Brain microvascular endothelial cell (primary cell): ENCODE measurements at regions not wholly inside any gene's neighbourhood (a gene's known extent, or its start where the extent isn't known, plus 50 kb on each side); places are given as distances from the start of the nearest gene placed in this dataset.

ENCODE experiments used
- DNase-seq: peaks from one replicate; pipeline ENCODE4 v3.0.0-alpha.2; 2020
- H3K27ac ChIP-seq: fragments of 250-450 bp; sonication (Bioruptor Pico); 2 replicates; pipeline ENCODE4 v1.5.1; 2020; ENCODE audit warnings: mild to moderate bottlenecking, moderate library complexity
- H3K27me3 ChIP-seq: fragments of 250-450 bp; sonication (Bioruptor Pico); replicated peaks from 2 replicates; pipeline ENCODE4 v1.5.1; 2020; ENCODE audit warnings: mild to moderate bottlenecking
- H3K36me3 ChIP-seq: fragments of 250-450 bp; sonication (Bioruptor Pico); replicated peaks from 2 replicates; pipeline ENCODE4 v1.5.1; 2020; ENCODE audit warnings: mild to moderate bottlenecking
- H3K4me3 ChIP-seq: 2 replicates; pipeline ENCODE4 v1.5.1; 2011; ENCODE audit warnings: low read depth, mild to moderate bottlenecking, control low read depth, low read length, moderate library complexity
- in situ Hi-C: cut with HindIII; loops from 2 replicates; pipeline ENCODE4 v1.10.0; 2017; ENCODE audit warnings: low sequenced_read_pairs, low pct_ligation_motif_present
- TF ChIP-seq, protein P1 (sequence below): IDR thresholded peaks from 2 replicates; pipeline ENCODE4 v1.5.1; 2011; ENCODE audit warnings: low read depth, mild to moderate bottlenecking, moderate library complexity, low read length, control low read depth, inconsistent platforms; ENCODE audit errors: missing control alignments

- in situ Hi-C loops = no loop called here
- H3K27me3 ChIP-seq = no peaks in the 10 kb centered on the region
- TF ChIP-seq, protein P1, sequence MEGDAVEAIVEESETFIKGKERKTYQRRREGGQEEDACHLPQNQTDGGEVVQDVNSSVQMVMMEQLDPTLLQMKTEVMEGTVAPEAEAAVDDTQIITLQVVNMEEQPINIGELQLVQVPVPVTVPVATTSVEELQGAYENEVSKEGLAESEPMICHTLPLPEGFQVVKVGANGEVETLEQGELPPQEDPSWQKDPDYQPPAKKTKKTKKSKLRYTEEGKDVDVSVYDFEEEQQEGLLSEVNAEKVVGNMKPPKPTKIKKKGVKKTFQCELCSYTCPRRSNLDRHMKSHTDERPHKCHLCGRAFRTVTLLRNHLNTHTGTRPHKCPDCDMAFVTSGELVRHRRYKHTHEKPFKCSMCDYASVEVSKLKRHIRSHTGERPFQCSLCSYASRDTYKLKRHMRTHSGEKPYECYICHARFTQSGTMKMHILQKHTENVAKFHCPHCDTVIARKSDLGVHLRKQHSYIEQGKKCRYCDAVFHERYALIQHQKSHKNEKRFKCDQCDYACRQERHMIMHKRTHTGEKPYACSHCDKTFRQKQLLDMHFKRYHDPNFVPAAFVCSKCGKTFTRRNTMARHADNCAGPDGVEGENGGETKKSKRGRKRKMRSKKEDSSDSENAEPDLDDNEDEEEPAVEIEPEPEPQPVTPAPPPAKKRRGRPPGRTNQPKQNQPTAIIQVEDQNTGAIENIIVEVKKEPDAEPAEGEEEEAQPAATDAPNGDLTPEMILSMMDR = no peak
- H3K27ac ChIP-seq = no peak overlapping the region
- H3K4me3 ChIP-seq = no peak overlapping the region
- H3K36me3 ChIP-seq = no peaks in the 10 kb centered on the region
- no peak for DNase-seq
These were observed 62.6 kb upstream of the KLHL13 start for GRCh38 chrX:118179161-118179560.

DNA sequence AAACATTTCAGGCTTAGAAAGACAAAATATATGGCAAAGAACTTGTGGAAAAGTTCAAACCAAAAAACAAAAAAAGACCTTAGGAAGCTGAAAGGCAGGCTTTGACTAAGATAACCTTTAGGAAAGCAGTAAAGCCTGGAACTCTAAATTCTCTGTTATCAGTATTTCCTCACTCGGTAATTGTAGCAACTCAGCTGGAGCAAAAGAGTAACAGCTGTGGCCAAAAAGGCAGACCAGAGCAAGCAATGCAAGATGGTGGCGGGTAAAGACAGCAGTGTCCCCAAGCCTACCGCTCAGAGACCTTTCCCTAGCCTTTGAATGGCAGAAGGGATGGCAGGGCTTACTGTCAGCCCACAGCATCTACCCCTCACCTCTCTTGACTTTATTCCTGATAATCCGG, 63.1 kb upstream of the KLHL13 start:
- no peak for DNase-seq
- H3K36me3 ChIP-seq = no peaks in the 10 kb centered on the region
- no peak overlapping the region for H3K4me3 ChIP-seq
- H3K27ac ChIP-seq = no peak overlapping the region
- TF ChIP-seq, protein P1 = no peak
- H3K27me3 ChIP-seq = no peaks in the 10 kb centered on the region
- in situ Hi-C loops = no loop called here

GRCh38 chrX:118181030-118181429, 64.4 kb upstream of the KLHL13 start:
- Histone ChIP-seq H3K27me3 (no peaks in the 10 kb centered on the region), H3K36me3 (no peaks in the 10 kb centered on the region), H3K4me3 (no peak overlapping the region), H3K27ac (no peak overlapping the region)
- TF ChIP-seq, protein P1 = no peak
- no peak for DNase-seq
- in situ Hi-C loops = no loop called here

DNA sequence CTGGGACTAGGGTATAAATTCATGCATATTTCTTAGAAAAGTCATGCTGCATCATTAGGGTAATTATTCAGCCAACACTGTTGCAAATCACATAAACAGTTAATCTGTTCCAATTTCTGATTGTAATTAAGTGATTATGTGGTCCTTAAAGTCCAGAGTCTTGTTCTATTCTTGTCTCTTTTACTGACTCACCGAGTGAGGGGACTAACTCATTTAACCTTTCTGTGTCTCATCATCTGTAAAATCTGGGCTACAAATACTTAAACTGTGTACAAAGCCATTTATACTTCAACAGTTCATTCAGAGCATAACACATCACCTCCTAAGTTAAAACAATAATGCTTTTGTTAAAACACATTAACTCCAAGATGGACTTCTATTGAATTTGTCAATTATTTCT, 65.4 kb upstream of the KLHL13 start:
- Histone ChIP-seq H3K27ac (no peak overlapping the region), H3K27me3 (no peaks in the 10 kb centered on the region), H3K36me3 (no peaks in the 10 kb centered on the region), H3K4me3 (no peak overlapping the region)
- DNase-seq = no peak
- TF ChIP-seq, protein P1 = no peak
- in situ Hi-C loops = no loop called here

DNA sequence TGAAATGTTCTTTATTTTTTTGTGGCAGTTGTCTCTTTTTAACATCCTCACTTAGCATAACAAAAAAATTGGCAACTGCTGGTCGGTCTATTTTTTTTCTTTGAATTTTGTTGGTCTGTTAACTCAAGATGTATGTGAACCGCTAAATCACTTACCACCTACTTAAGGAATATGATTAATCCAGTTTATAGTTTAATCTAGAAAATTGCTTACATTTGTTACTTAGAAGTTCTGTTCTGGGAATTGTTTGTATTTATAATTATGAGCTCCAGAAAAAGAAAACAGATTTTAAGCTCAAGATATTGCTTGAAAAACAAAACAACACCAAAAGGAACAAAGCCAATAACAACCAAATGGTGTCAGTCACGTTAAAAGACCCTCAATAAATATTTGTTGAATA, 66.1 kb upstream of the KLHL13 start:
- Histone ChIP-seq H3K27ac (no peak overlapping the region), H3K36me3 (no peaks in the 10 kb centered on the region), H3K4me3 (no peak overlapping the region), H3K27me3 (no peaks in the 10 kb centered on the region)
- TF ChIP-seq, protein P1 = no peak
- DNase-seq = no peak
- in situ Hi-C loops = no loop called here

DNA sequence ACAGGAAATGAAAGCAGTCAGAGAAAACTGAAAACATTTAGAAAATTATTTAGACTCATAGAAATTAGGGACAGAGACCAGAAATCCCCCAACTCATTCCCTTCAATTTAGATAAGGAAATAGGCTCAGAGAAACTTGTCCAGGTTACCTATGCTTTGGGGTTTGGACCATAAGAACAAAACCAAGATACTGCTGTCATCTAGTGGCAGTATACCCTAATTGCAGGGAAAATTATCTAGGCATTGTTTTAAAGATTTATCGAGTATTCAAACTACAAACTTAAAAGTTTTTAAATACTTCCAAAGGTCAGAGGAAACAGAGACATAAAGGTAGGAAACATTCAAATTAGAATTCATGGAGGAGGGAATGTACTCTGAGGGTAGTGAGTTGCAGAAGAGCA, 67.0 kb upstream of the KLHL13 start:
- Histone ChIP-seq H3K27me3 (no peaks in the 10 kb centered on the region), H3K36me3 (no peaks in the 10 kb centered on the region), H3K27ac (no peak overlapping the region), H3K4me3 (no peak overlapping the region)
- TF ChIP-seq, protein P1 = no peak
- in situ Hi-C loops = no loop called here
- no peak for DNase-seq
